ENCODE measurements at regions not wholly inside any gene's neighbourhood (a gene's known extent, or its start where the extent isn't known, plus 50 kb on each side); places are given as distances from the start of the nearest gene placed in this dataset.

DNA sequence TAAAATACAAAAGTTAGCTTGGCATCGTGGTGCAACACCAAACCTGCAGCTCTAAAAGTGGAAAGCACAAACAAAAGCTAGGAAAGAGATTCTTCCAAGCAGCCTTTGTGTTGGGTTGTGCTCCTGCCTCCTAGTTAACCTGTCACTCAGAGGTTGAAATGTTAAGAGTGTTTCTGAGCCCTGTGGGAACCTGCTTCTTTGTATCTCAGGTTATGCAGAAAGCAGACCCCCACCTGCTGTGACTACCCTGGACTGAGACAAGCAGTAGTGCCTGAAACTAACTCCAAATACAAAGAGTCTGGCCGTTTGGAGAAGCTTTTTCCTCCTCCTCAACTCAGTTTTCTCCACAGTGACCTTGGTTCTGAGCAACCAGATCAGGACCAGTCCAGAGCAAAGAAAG lies 158.4 kb upstream of the CSNK1A1L start:
- TF ChIP-seq, protein P1, sequence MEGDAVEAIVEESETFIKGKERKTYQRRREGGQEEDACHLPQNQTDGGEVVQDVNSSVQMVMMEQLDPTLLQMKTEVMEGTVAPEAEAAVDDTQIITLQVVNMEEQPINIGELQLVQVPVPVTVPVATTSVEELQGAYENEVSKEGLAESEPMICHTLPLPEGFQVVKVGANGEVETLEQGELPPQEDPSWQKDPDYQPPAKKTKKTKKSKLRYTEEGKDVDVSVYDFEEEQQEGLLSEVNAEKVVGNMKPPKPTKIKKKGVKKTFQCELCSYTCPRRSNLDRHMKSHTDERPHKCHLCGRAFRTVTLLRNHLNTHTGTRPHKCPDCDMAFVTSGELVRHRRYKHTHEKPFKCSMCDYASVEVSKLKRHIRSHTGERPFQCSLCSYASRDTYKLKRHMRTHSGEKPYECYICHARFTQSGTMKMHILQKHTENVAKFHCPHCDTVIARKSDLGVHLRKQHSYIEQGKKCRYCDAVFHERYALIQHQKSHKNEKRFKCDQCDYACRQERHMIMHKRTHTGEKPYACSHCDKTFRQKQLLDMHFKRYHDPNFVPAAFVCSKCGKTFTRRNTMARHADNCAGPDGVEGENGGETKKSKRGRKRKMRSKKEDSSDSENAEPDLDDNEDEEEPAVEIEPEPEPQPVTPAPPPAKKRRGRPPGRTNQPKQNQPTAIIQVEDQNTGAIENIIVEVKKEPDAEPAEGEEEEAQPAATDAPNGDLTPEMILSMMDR (CRISPR knock-in tag; IDR thresholded peaks at IDR 0.05): no peak
- no peak for TF ChIP-seq RAD21 (CRISPR knock-in tag; IDR thresholded peaks at IDR 0.05)
- no peak for TF ChIP-seq HNRNPL (IDR thresholded peaks at IDR 0.05; ENCODE audit: low read depth, low read length)
- no peak for TF ChIP-seq ARID2 (CRISPR knock-in tag; IDR thresholded peaks at IDR 0.05; ENCODE audit: borderline replicate concordance)
- TF ChIP-seq, protein P2, sequence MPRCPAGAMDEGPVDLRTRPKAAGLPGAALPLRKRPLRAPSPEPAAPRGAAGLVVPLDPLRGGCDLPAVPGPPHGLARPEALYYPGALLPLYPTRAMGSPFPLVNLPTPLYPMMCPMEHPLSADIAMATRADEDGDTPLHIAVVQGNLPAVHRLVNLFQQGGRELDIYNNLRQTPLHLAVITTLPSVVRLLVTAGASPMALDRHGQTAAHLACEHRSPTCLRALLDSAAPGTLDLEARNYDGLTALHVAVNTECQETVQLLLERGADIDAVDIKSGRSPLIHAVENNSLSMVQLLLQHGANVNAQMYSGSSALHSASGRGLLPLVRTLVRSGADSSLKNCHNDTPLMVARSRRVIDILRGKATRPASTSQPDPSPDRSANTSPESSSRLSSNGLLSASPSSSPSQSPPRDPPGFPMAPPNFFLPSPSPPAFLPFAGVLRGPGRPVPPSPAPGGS (CRISPR knock-in tag; IDR thresholded peaks at IDR 0.05): no peak
- TF ChIP-seq SIX1 (CRISPR knock-in tag; IDR thresholded peaks at IDR 0.05; ENCODE audit: borderline replicate concordance): no peak
- TF ChIP-seq SMARCC2 (IDR thresholded peaks at IDR 0.05): no peak
- no peak for TF ChIP-seq GZF1 (CRISPR knock-in tag; IDR thresholded peaks at IDR 0.05)
- TF ChIP-seq ZMYM2 (CRISPR knock-in tag; IDR thresholded peaks at IDR 0.05): no peak
- no peak for TF ChIP-seq STAG1 (CRISPR knock-in tag; IDR thresholded peaks at IDR 0.05)
- TF ChIP-seq, protein P3, sequence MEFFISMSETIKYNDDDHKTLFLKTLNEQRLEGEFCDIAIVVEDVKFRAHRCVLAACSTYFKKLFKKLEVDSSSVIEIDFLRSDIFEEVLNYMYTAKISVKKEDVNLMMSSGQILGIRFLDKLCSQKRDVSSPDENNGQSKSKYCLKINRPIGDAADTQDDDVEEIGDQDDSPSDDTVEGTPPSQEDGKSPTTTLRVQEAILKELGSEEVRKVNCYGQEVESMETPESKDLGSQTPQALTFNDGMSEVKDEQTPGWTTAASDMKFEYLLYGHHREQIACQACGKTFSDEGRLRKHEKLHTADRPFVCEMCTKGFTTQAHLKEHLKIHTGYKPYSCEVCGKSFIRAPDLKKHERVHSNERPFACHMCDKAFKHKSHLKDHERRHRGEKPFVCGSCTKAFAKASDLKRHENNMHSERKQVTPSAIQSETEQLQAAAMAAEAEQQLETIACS (CRISPR knock-in tag; IDR thresholded peaks at IDR 0.05): no peak
- no peak for TF ChIP-seq ZNF501 (CRISPR knock-in tag; IDR thresholded peaks at IDR 0.05)
- no peak for TF ChIP-seq SOX5 (CRISPR knock-in tag; IDR thresholded peaks at IDR 0.05; ENCODE audit: borderline replicate concordance)
- TF ChIP-seq, protein P4, sequence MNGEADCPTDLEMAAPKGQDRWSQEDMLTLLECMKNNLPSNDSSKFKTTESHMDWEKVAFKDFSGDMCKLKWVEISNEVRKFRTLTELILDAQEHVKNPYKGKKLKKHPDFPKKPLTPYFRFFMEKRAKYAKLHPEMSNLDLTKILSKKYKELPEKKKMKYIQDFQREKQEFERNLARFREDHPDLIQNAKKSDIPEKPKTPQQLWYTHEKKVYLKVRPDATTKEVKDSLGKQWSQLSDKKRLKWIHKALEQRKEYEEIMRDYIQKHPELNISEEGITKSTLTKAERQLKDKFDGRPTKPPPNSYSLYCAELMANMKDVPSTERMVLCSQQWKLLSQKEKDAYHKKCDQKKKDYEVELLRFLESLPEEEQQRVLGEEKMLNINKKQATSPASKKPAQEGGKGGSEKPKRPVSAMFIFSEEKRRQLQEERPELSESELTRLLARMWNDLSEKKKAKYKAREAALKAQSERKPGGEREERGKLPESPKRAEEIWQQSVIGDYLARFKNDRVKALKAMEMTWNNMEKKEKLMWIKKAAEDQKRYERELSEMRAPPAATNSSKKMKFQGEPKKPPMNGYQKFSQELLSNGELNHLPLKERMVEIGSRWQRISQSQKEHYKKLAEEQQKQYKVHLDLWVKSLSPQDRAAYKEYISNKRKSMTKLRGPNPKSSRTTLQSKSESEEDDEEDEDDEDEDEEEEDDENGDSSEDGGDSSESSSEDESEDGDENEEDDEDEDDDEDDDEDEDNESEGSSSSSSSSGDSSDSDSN (CRISPR knock-in tag; IDR thresholded peaks at IDR 0.05): no peak

Data from HepG2 (cell line).